ENCODE measurements at regions not wholly inside any gene's neighbourhood (a gene's known extent, or its start where the extent isn't known, plus 50 kb on each side); places are given as distances from the start of the nearest gene placed in this dataset.

DNA sequence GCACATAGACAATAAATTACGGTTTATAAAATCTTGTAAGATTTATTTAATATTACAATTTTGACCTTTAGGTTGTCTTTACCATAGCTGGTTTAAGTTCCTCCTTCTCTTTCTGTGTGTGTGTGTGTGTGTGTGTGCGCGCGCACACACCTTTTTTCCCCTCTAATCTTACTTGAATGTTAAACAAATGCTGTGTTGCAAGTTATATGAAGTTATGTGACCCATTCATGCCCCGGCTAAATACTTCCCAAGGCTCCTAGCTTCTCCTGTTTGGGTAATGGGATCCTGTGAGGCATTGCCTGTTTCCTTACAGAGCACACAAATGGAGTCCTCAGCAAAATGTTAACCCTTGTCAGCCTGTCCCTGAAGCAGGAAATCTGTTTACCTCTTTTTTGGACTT is 125.6 kb upstream of the ZNF608 start:
- no peak for TF ChIP-seq POLR2A (IDR thresholded peaks at IDR 0.05; ENCODE audit: low read depth, low read length)
- no peak for TF ChIP-seq POLR2AphosphoS5 (IDR thresholded peaks at IDR 0.05; ENCODE audit: low read depth, low read length)
- TF ChIP-seq TAF1 (IDR thresholded peaks at IDR 0.05; ENCODE audit: borderline replicate concordance, low read depth, low read length): no peak

Data from GM12892 (cell line).